AML-193 (cell line): ENCODE measurements at regions not wholly inside any gene's neighbourhood (a gene's known extent, or its start where the extent isn't known, plus 50 kb on each side); places are given as distances from the start of the nearest gene placed in this dataset.

Source experiments
- DNase-seq, 2 experiments: peaks; one replicate each; lab custom pipeline; 2025; lab: John Stamatoyannopoulos, UW

GRCh38 chr6:25038300-25038699 is 102.5 kb upstream of the RIPOR2 start:
- no peak for DNase-seq

- no peak for DNase-seq
Measured at GRCh38 chr6:25038999-25039398, 103.2 kb upstream of the RIPOR2 start.

GRCh38 chr6:25041485-25042035 is 105.8 kb upstream of the RIPOR2 start:
- no peak for DNase-seq

- peak; percentile 14 to 26 for DNase-seq
Measured at GRCh38 chr6:25042036-25042521, 106.3 kb upstream of the RIPOR2 start.

GRCh38 chr6:25042536-25042935 is 106.8 kb upstream of the RIPOR2 start:
- no peak for DNase-seq

- no peak for DNase-seq
Measured at GRCh38 chr6:25042984-25043725, 107.4 kb upstream of the RIPOR2 start.

GRCh38 chr6:25043892-25044291 is 108.1 kb upstream of the RIPOR2 start:
- no peak for DNase-seq

GRCh38 chr6:25046942-25047341 is 111.2 kb upstream of the RIPOR2 start:
- no peak for DNase-seq

- DNase-seq = peak; percentile 98 to 99
Measured at GRCh38 chr6:25050356-25050755, 114.6 kb upstream of the RIPOR2 start.

GRCh38 chr6:25051083-25051482 is 115.3 kb upstream of the RIPOR2 start:
- DNase-seq = no peak

- DNase-seq = peak; percentile 63 to 71
Measured at GRCh38 chr6:25052181-25052580, 116.4 kb upstream of the RIPOR2 start.

- peak in 1 of 2 experiments; percentile 9 for DNase-seq
Measured at GRCh38 chr6:25053875-25054371, 118.2 kb upstream of the RIPOR2 start.

GRCh38 chr6:25054469-25054868 is 118.7 kb upstream of the RIPOR2 start:
- DNase-seq = no peak

- peak; percentile 97 to 99 for DNase-seq
Measured at GRCh38 chr6:25056130-25056529, 120.4 kb upstream of the RIPOR2 start.

- DNase-seq = no peak
Measured at GRCh38 chr6:25057111-25057905, 121.5 kb upstream of the RIPOR2 start.

- no peak for DNase-seq
Measured at GRCh38 chr6:25058441-25058840, 122.7 kb upstream of the RIPOR2 start.

- peak; percentile 44 to 54 for DNase-seq
Measured at GRCh38 chr6:25058941-25059340, 123.2 kb upstream of the RIPOR2 start.

- DNase-seq = no peak
Measured at GRCh38 chr6:25060522-25060921, 124.8 kb upstream of the RIPOR2 start.

- no peak for DNase-seq
Measured at GRCh38 chr6:25061289-25061936, 125.7 kb upstream of the RIPOR2 start.

GRCh38 chr6:25062070-25062811 is 126.5 kb upstream of the RIPOR2 start:
- no peak for DNase-seq

- no peak for DNase-seq
Measured at GRCh38 chr6:25064006-25064405, 128.2 kb upstream of the RIPOR2 start.
